ENCODE measurements at regions not wholly inside any gene's neighbourhood (a gene's known extent, or its start where the extent isn't known, plus 50 kb on each side); places are given as distances from the start of the nearest gene placed in this dataset.

GRCh38 chr16:49216593-49216992 is 65.0 kb downstream of the CBLN1 start:
- Mint-ChIP-seq H3K9me3 (peaks cover 4% of the 10 kb centered on the region), H3K36me3 (no peaks in the 10 kb centered on the region), H3K27me3 (no peaks in the 10 kb centered on the region), H3K4me1 (no peaks in the 10 kb centered on the region), H3K4me3 (no peak overlapping the region), H3K27ac (no peak overlapping the region)
- ATAC-seq, result no peak

DNA sequence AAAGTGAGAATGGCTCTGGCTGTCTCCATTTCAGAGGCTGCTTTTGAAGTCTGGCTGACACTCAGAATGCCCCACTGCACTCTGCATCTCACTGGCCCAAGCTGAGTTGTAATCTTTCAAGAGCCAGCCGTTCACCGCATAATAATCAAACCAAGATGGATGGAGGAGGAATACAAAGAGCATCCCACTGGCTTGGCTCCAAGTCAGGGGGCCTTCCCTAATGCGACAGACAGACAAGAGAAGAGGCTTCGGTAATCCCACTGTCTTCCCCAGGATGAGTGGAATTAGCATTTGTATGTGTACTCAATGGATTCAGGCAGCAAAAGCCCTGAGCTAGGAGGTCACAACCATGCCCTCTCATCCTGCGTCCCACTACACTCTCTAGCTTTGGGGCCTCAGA is 68.0 kb downstream of the CBLN1 start:
- Mint-ChIP-seq H3K36me3 (no peaks in the 10 kb centered on the region), H3K4me3 (no peak overlapping the region), H3K9me3 (peaks cover 4% of the 10 kb centered on the region), H3K27ac (no peak overlapping the region), H3K27me3 (no peaks in the 10 kb centered on the region), H3K4me1 (no peaks in the 10 kb centered on the region)
- ATAC-seq, result no peak

DNA sequence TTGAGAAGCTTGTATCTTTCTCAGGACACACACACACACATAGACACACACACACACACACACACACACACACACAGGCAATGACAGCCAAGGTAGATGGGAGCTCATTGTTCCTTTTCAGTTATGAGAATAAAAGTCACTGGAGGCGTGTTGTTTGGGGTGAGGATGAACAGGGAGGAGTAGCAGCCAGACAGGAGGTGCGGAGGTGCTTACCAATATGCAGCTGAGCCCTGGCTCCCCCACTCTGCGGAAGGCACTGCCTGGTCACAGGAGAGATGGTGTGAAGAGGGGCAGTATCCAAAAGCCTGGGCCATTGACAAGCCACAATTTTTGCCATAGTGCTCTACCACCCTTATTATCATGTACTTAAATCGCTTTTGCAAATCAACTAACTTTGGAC is 77.4 kb downstream of the CBLN1 start:
- Mint-ChIP-seq H3K4me1 (no peaks in the 10 kb centered on the region), H3K36me3 (no peaks in the 10 kb centered on the region), H3K27ac (no peak overlapping the region), H3K9me3 (peaks cover 8% of the 10 kb centered on the region), H3K27me3 (no peaks in the 10 kb centered on the region), H3K4me3 (no peak overlapping the region)
- no peak for ATAC-seq

DNA sequence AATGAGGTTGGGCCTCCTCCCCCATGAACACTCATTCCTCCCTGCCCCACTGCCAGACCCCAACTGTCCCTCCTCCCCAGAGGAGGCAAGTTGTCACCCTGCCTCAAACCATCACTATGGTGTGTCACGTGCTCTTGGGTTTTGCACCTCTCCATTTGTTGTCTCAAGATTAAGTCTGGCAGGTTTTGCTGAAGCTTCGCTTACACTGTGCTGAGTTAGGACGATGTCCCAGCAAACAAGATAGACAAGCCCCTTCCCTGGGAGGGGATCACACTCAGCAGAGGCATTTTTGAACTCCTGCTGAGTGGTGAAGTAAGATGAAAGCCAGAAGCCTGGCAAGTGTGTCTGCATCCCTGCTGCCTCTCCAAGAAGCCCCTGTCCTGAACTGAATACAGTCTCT is 78.3 kb downstream of the CBLN1 start:
- Mint-ChIP-seq H3K36me3 (no peaks in the 10 kb centered on the region), H3K27me3 (no peaks in the 10 kb centered on the region), H3K9me3 (peaks cover 8% of the 10 kb centered on the region), H3K4me1 (no peaks in the 10 kb centered on the region), H3K4me3 (no peak overlapping the region), H3K27ac (no peak overlapping the region)
- no peak for ATAC-seq

GRCh38 chr16:49201118-49201517 is 80.5 kb downstream of the CBLN1 start:
- no peak overlapping the region for H3K4me3 Mint-ChIP-seq
- H3K27ac Mint-ChIP-seq, result no peak overlapping the region
- ATAC-seq, result no peak
- H3K9me3 Mint-ChIP-seq, result peaks cover 8% of the 10 kb centered on the region
- H3K36me3 Mint-ChIP-seq, result no peaks in the 10 kb centered on the region
- H3K27me3 Mint-ChIP-seq, result no peaks in the 10 kb centered on the region
- H3K4me1 Mint-ChIP-seq, result no peaks in the 10 kb centered on the region

GRCh38 chr16:49200223-49200820 is 81.3 kb downstream of the CBLN1 start:
- Mint-ChIP-seq H3K27ac (no peak overlapping the region), H3K9me3 (peaks cover 8% of the 10 kb centered on the region), H3K36me3 (no peaks in the 10 kb centered on the region), H3K27me3 (no peaks in the 10 kb centered on the region), H3K4me1 (no peaks in the 10 kb centered on the region), H3K4me3 (no peak overlapping the region)
- no peak for ATAC-seq

- ATAC-seq, result no peak
- Mint-ChIP-seq H3K9me3 (peaks cover 3% of the 10 kb centered on the region), H3K27me3 (no peaks in the 10 kb centered on the region), H3K4me3 (no peak overlapping the region), H3K27ac (no peak overlapping the region), H3K4me1 (no peaks in the 10 kb centered on the region), H3K36me3 (no peaks in the 10 kb centered on the region)
Observed at GRCh38 chr16:49195237-49195548, 86.4 kb downstream of the CBLN1 start.

- no peak overlapping the region for H3K27ac Mint-ChIP-seq
- H3K4me3 Mint-ChIP-seq, result no peak overlapping the region
- H3K27me3 Mint-ChIP-seq, result no peaks in the 10 kb centered on the region
Observed at GRCh38 chr16:49194537-49195236, 87.0 kb downstream of the CBLN1 start.

DNA sequence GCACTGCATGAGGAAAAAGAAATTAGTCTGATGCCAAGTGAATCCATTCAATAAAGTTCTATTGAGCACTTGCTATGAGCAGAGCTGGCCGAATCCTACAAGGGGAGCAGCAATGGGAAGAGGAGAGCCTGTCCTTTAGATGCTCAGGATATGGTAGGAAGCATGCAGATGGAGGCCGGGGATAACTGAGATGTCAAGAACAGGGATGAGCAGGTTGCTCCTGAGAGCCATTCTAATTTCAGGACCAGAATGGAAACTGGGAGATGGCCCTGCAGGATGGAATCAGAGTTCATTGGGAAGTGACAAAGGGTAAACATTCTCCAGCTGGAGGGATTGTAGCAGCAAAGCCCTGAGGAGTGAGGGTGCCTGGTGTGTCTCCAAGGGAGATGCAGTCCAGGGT is 88.0 kb downstream of the CBLN1 start:
- Mint-ChIP-seq H3K4me3 (no peak overlapping the region), H3K9me3 (peaks cover 12% of the 10 kb centered on the region), H3K27ac (no peak overlapping the region), H3K36me3 (no peaks in the 10 kb centered on the region), H3K27me3 (no peaks in the 10 kb centered on the region), H3K4me1 (no peaks in the 10 kb centered on the region)
- ATAC-seq, result no peak

More at GRCh38 chr16:49194537-49195236, 87.0 kb downstream of the CBLN1 start:
- Mint-ChIP-seq H3K36me3 (no peaks in the 10 kb centered on the region), H3K9me3 (peaks cover 7% of the 10 kb centered on the region), H3K4me1 (no peaks in the 10 kb centered on the region)
- no peak for ATAC-seq

DNA sequence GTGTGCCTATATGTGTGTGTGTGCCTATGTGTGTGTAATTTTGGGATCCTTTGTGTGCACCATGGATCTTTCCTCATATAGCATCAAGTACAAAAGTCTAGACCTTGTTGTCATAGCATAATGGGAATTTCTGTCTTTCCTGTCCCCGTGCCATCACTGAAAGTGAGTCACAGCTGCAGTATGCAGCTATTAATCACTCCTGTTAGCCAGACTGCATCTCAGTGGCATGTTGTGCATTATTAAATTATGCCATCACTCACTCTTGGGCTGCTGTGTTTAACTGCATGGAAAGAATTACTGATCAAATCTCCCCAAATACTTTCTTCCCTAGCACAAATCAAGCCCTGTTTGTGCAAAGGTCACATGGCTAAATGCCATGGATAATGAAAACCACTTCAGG is 92.4 kb downstream of the CBLN1 start:
- ATAC-seq, result no peak
- Mint-ChIP-seq H3K4me3 (no peak overlapping the region), H3K27ac (no peak overlapping the region), H3K36me3 (no peaks in the 10 kb centered on the region), H3K27me3 (no peaks in the 10 kb centered on the region), H3K4me1 (no peaks in the 10 kb centered on the region), H3K9me3 (peaks cover 15% of the 10 kb centered on the region)

DNA sequence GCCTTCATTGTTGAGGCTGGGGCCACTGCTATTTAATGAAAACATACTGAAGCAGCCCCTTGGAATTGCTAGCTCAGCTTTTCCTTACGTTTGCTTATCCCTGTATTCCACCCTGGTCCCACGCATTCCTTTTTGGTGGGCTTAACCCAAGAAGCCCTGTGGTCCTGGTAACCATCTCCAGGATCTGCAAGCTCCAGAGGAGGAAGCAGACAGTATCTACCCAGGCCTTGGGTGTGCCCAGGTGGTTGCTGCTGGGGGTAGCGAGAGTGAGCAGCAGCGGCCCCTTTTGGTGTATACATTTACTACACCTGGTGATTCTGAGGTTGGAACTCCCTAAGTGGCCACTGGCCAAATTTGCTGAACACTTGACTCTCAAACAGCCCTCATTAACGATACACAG is 97.7 kb downstream of the CBLN1 start:
- H3K27me3 Mint-ChIP-seq, result no peaks in the 10 kb centered on the region
- no peaks in the 10 kb centered on the region for H3K4me1 Mint-ChIP-seq
- peaks cover 3% of the 10 kb centered on the region for H3K9me3 Mint-ChIP-seq
- H3K4me3 Mint-ChIP-seq, result no peak overlapping the region
- H3K36me3 Mint-ChIP-seq, result no peaks in the 10 kb centered on the region
- no peak for ATAC-seq
- H3K27ac Mint-ChIP-seq, result no peak overlapping the region

- Mint-ChIP-seq H3K9me3 (no peaks in the 10 kb centered on the region), H3K27me3 (no peaks in the 10 kb centered on the region), H3K27ac (no peak overlapping the region), H3K36me3 (no peaks in the 10 kb centered on the region), H3K4me3 (no peak overlapping the region), H3K4me1 (no peaks in the 10 kb centered on the region)
- no peak for ATAC-seq
Observed at GRCh38 chr16:49181791-49182518, 99.7 kb downstream of the CBLN1 start.

DNA sequence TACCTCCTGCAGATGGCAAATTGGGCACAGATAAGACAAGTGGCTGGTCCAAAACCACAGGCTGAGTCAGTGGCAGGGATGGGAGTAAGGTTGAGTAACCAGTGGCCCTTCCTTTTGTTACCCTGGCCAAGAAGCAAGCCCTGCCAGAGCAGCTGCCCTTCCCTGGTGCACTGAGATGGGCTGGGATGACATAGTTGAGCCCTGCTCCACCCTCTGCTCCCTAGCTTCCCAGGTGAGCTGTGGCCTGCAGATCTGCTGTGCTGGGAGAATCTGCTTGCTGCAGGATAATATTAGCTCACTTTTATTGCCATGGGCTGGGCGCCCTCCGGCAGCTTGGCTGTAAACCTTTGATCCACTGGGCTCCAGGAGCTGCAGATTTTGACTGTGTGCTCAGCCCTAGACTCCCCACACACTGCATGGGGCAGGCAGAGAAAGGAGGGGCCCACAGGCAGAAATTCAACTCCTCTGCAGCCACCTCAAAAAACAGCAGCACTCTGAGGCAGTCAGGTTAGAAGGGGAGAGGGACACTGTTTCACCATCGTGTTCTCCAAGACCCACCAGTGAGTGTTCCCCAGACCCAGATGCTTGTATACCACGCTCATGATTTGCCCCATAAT is 101.8 kb downstream of the CBLN1 start:
- Mint-ChIP-seq H3K27ac (no peak overlapping the region), H3K4me3 (no peak overlapping the region), H3K4me1 (no peaks in the 10 kb centered on the region), H3K27me3 (no peaks in the 10 kb centered on the region), H3K9me3 (peaks cover 4% of the 10 kb centered on the region), H3K36me3 (no peaks in the 10 kb centered on the region)
- ATAC-seq, result no peak

GRCh38 chr16:49168126-49168525 is 113.5 kb downstream of the CBLN1 start:
- Mint-ChIP-seq H3K36me3 (no peaks in the 10 kb centered on the region), H3K4me3 (no peak overlapping the region), H3K27me3 (no peaks in the 10 kb centered on the region), H3K9me3 (peaks cover 3% of the 10 kb centered on the region), H3K4me1 (no peaks in the 10 kb centered on the region), H3K27ac (no peak overlapping the region)
- ATAC-seq, result no peak

DNA sequence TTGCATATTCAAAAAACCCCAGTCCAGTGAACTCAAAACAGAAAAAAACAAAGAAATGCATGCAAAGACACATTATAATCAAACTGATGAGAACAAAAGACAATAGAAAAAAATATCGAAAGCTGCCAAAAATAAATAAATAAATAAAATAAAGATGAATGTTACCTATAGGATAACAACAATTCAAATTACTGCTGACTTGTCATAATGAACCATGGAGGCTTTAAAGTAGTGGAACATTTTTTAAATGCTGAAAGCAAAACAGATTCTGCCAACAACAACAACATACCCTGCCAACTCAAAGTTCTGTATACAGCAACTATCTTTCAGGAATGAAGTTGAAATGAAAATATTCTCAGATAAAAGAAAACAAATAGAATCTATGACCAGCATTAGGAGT is 116.6 kb downstream of the CBLN1 start:
- peaks cover 3% of the 10 kb centered on the region for H3K9me3 Mint-ChIP-seq
- no peaks in the 10 kb centered on the region for H3K4me1 Mint-ChIP-seq
- no peak overlapping the region for H3K27ac Mint-ChIP-seq
- no peak for ATAC-seq
- H3K4me3 Mint-ChIP-seq, result no peak overlapping the region
- H3K27me3 Mint-ChIP-seq, result no peaks in the 10 kb centered on the region
- H3K36me3 Mint-ChIP-seq, result no peaks in the 10 kb centered on the region

DNA sequence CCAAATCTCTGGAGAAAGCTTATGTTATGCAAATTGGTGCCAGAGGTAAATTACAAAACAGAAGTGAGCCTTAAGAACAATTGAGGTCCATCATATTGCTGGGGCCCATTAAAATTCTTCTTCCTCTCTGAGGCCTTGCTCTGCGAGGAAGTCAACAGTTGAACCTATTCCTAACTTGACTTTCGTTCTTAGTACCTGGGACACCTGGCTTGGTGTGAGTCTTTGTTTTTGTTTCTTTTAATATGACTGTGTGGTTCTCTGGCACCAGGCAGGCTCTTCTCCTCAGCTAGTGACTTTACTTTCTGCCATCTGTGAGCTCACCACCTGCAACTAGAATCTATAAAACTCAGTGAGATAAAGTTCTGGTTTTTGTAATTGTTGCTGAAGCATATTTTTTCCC is 120.4 kb downstream of the CBLN1 start:
- no peaks in the 10 kb centered on the region for H3K27me3 Mint-ChIP-seq
- no peak for ATAC-seq
- H3K9me3 Mint-ChIP-seq, result peaks cover 8% of the 10 kb centered on the region
- no peak overlapping the region for H3K27ac Mint-ChIP-seq
- H3K4me1 Mint-ChIP-seq, result no peaks in the 10 kb centered on the region
- no peak overlapping the region for H3K4me3 Mint-ChIP-seq
- H3K36me3 Mint-ChIP-seq, result no peaks in the 10 kb centered on the region

Data from stimulated activated memory B cell treated with anti-CD40 and anti-IgM and Interleukin-4, amounts not matched to agents 10 μg/mL and 1 μg/mL and 100 μg/mL, for 72 hours (primary cell).